H1 (cell line): ENCODE measurements at regions not wholly inside any gene's neighbourhood (a gene's known extent, or its start where the extent isn't known, plus 50 kb on each side); places are given as distances from the start of the nearest gene placed in this dataset.

ENCODE experiments used
- ATF3 ChIP-seq: IDR thresholded peaks from 2 replicates; pipeline ENCODE4 v1.6.1; 2011; ENCODE audit warnings: low read depth, mild to moderate bottlenecking, low read length; ENCODE audit not compliant: insufficient read depth
- CEBPB ChIP-seq: IDR thresholded peaks from 2 replicates; pipeline ENCODE4 v1.6.1; 2012; ENCODE audit warnings: low read depth, low read length
- MAFK ChIP-seq: IDR thresholded peaks from 2 replicates; pipeline ENCODE4 v1.6.1; 2012; ENCODE audit warnings: low read depth, mild to moderate bottlenecking, improper control_type of control experiment, low read length
- POLR2A ChIP-seq, 2 experiments: IDR thresholded peaks; 1 replicate in 1 of 2; 2 replicates in 1 of 2; pipeline ENCODE4 v1.6.1; 2011; ENCODE audit warnings: low read depth in 2 of 2, low read length in 2 of 2, mild to moderate bottlenecking in 2 of 2; ENCODE audit errors: control extremely low read depth in 1 of 2
- RXRA ChIP-seq: IDR thresholded peaks from 2 replicates; pipeline ENCODE4 v1.6.1; 2011; ENCODE audit warnings: low read depth, mild to moderate bottlenecking, low read length, moderate library complexity; ENCODE audit not compliant: insufficient read depth
- TAF7 ChIP-seq: optimal IDR thresholded peaks from 2 replicates; pipeline ENCODE3; 2011; ENCODE audit warnings: low read depth, mild to moderate bottlenecking, inconsistent platforms, low read length, moderate library complexity, borderline replicate concordance
- TF ChIP-seq, protein P1 (sequence below), 3 experiments: IDR thresholded peaks; 1 replicate in 2 of 3; 2 replicates in 1 of 3; pipeline versions ENCODE4 v1.5.1 to v1.6.1; 2011; ENCODE audit warnings: low read length in 3 of 3, mild to moderate bottlenecking in 3 of 3, inconsistent platforms in 2 of 3, low read depth in 1 of 3, moderate library complexity in 1 of 3; ENCODE audit not compliant: insufficient read depth in 1 of 3; ENCODE audit errors: control extremely low read depth in 1 of 3

GRCh38 chr10:53580465-53580864 lies 807.9 kb upstream of the MBL2 start:
- TF ChIP-seq ATF3 (no peak), POLR2A (IDR thresholded peaks at IDR 0.05; ENCODE audit: control extremely low read depth in 1 of 2, low read depth in 2 of 2, low read length in 2 of 2) (no peak), TAF7 (no peak), CEBPB (no peak), RXRA (no peak), MAFK (no peak)
- TF ChIP-seq, protein P1, sequence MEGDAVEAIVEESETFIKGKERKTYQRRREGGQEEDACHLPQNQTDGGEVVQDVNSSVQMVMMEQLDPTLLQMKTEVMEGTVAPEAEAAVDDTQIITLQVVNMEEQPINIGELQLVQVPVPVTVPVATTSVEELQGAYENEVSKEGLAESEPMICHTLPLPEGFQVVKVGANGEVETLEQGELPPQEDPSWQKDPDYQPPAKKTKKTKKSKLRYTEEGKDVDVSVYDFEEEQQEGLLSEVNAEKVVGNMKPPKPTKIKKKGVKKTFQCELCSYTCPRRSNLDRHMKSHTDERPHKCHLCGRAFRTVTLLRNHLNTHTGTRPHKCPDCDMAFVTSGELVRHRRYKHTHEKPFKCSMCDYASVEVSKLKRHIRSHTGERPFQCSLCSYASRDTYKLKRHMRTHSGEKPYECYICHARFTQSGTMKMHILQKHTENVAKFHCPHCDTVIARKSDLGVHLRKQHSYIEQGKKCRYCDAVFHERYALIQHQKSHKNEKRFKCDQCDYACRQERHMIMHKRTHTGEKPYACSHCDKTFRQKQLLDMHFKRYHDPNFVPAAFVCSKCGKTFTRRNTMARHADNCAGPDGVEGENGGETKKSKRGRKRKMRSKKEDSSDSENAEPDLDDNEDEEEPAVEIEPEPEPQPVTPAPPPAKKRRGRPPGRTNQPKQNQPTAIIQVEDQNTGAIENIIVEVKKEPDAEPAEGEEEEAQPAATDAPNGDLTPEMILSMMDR (IDR thresholded peaks at IDR 0.05; ENCODE audit: control extremely low read depth in 1 of 3, insufficient read depth in 1 of 3, low read depth in 1 of 3, low read length in 3 of 3): no peak
